ENCODE measurements at regions not wholly inside any gene's neighbourhood (a gene's known extent, or its start where the extent isn't known, plus 50 kb on each side); places are given as distances from the start of the nearest gene placed in this dataset.

GRCh38 chr7:84682543-84682942 is 488.0 kb upstream of the SEMA3A start:
- no peak for DNase-seq (ENCODE audit: low spot score)

GRCh38 chr7:84678841-84679240 is 484.3 kb upstream of the SEMA3A start:
- DNase-seq (ENCODE audit: low spot score), result no peak

- peak; percentile 42 for DNase-seq (ENCODE audit: low spot score)
Measured at GRCh38 chr7:84677117-84677732, 482.6 kb upstream of the SEMA3A start.

- DNase-seq (ENCODE audit: low spot score), result no peak
Measured at GRCh38 chr7:84675633-84676034, 481.0 kb upstream of the SEMA3A start.

- peak; percentile 18 for DNase-seq (ENCODE audit: low spot score)
Measured at GRCh38 chr7:84674236-84674913, 479.8 kb upstream of the SEMA3A start.

GRCh38 chr7:84669177-84669732 is 474.7 kb upstream of the SEMA3A start:
- DNase-seq (ENCODE audit: low spot score), result no peak

- no peak for DNase-seq (ENCODE audit: low spot score)
Measured at GRCh38 chr7:84668116-84668515, 473.5 kb upstream of the SEMA3A start.

- no peak for DNase-seq (ENCODE audit: low spot score)
Measured at GRCh38 chr7:84666651-84667050, 472.1 kb upstream of the SEMA3A start.

GRCh38 chr7:84665339-84665738 is 470.8 kb upstream of the SEMA3A start:
- no peak for DNase-seq (ENCODE audit: low spot score)

- DNase-seq (ENCODE audit: low spot score), result no peak
Measured at GRCh38 chr7:84664626-84665025, 470.0 kb upstream of the SEMA3A start.

- DNase-seq (ENCODE audit: low spot score), result no peak
Measured at GRCh38 chr7:84663224-84663623, 468.6 kb upstream of the SEMA3A start.

GRCh38 chr7:84658286-84658685 is 463.7 kb upstream of the SEMA3A start:
- DNase-seq (ENCODE audit: low spot score), result no peak

- DNase-seq (ENCODE audit: low spot score), result no peak
Measured at GRCh38 chr7:84654273-84654672, 459.7 kb upstream of the SEMA3A start.

- no peak for DNase-seq (ENCODE audit: low spot score)
Measured at GRCh38 chr7:84651876-84652275, 457.3 kb upstream of the SEMA3A start.

GRCh38 chr7:84647797-84648757 is 453.5 kb upstream of the SEMA3A start:
- peak; percentile 60 for DNase-seq (ENCODE audit: low spot score)

GRCh38 chr7:84642611-84643010 is 448.0 kb upstream of the SEMA3A start:
- DNase-seq (ENCODE audit: low spot score), result no peak

- no peak for DNase-seq (ENCODE audit: low spot score)
Measured at GRCh38 chr7:84640637-84641036, 446.0 kb upstream of the SEMA3A start.

- no peak for DNase-seq (ENCODE audit: low spot score)
Measured at GRCh38 chr7:84638339-84638697, 443.7 kb upstream of the SEMA3A start.

- peak; percentile 74 for DNase-seq (ENCODE audit: low spot score)
Measured at GRCh38 chr7:84637568-84638338, 443.2 kb upstream of the SEMA3A start.

- DNase-seq (ENCODE audit: low spot score), result no peak
Measured at GRCh38 chr7:84631913-84632312, 437.3 kb upstream of the SEMA3A start.

GRCh38 chr7:84629640-84630318 is 435.2 kb upstream of the SEMA3A start:
- no peak for DNase-seq (ENCODE audit: low spot score)
